ENCODE measurements at regions not wholly inside any gene's neighbourhood (a gene's known extent, or its start where the extent isn't known, plus 50 kb on each side); places are given as distances from the start of the nearest gene placed in this dataset.

DNA sequence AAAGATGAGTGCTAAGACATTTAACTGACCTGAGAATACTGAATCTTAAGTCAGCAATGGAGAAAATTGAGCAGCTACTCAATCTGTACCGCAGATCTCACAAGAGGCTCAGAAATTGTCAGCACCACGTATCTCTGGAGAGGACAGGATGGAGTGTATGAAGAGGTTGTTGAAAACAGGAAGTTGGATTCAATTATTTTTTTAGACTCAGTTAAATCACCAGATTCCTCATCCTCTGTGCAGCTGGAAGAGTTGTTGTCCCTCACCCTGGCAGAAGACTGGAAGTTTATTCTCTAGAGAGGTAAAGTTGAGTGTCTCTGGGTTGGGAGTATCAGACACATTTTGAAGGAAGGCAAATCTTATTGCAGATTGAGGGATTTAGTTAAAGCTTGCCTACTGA is 114.9 kb upstream of the NT5C1B start:
- H3K9me3 ChIP-seq: no peaks in the 10 kb centered on the region
- no peaks in the 10 kb centered on the region for H3K27me3 ChIP-seq
- DNase-seq: no peak
- H3K27ac ChIP-seq: no peak overlapping the region
- TF ChIP-seq CTCF (IDR thresholded peaks at IDR 0.05): no peak
- no peak for TF ChIP-seq POLR2A (IDR thresholded peaks at IDR 0.05)
- no peaks in the 10 kb centered on the region for H3K36me3 ChIP-seq
- WGBS (ENCODE audit: insufficient coverage, low coverage, low lambda C conversion rate, missing lambda C conversion rate): 58% methylated on average over 2 of the region's 2 CpGs
- intact Hi-C loops (cut with DNase I): no loop called here
- H3K4me3 ChIP-seq: no peak overlapping the region
- no peak for ATAC-seq
- H3K4me1 ChIP-seq: no peaks in the 10 kb centered on the region

DNA sequence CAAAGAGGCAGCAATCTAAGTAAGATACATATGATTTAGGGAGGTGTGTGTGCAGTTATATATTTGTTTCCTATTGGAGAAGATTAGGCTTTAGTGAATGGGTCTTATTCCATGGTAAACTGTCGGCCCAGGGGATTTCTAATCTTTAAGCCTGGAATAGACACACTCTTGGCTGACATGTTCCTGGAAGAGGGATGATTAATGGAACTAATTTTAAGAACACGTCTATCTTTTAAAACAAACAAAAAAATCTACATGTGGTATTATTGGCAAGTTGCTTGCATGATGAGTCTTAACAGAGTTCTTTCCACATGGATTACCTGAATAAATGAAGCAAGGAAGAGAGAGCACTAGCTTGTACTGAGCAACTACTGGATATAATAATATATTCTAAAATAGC is 114.2 kb upstream of the NT5C1B start:
- TF ChIP-seq POLR2A (IDR thresholded peaks at IDR 0.05) (no peak), CTCF (IDR thresholded peaks at IDR 0.05) (no peak)
- H3K27me3 ChIP-seq: no peaks in the 10 kb centered on the region
- 87% methylated on average over 2 of the region's 2 CpGs for WGBS (ENCODE audit: insufficient coverage, low coverage, low lambda C conversion rate, missing lambda C conversion rate)
- intact Hi-C loops (cut with DNase I): no loop called here
- H3K4me3 ChIP-seq: no peak overlapping the region
- no peak overlapping the region for H3K27ac ChIP-seq
- H3K9me3 ChIP-seq: no peaks in the 10 kb centered on the region
- DNase-seq: no peak
- no peaks in the 10 kb centered on the region for H3K36me3 ChIP-seq
- no peak for ATAC-seq
- no peaks in the 10 kb centered on the region for H3K4me1 ChIP-seq

- no peak for ATAC-seq
- H3K4me1 ChIP-seq: no peaks in the 10 kb centered on the region
- intact Hi-C loops (cut with DNase I): no loop called here
- no peak for DNase-seq
- no peaks in the 10 kb centered on the region for H3K9me3 ChIP-seq
- no peak overlapping the region for H3K4me3 ChIP-seq
- no peaks in the 10 kb centered on the region for H3K36me3 ChIP-seq
- no peaks in the 10 kb centered on the region for H3K27me3 ChIP-seq
- TF ChIP-seq CTCF (IDR thresholded peaks at IDR 0.05): no peak
- TF ChIP-seq POLR2A (IDR thresholded peaks at IDR 0.05): no peak
- no peak overlapping the region for H3K27ac ChIP-seq
These were observed 112.6 kb upstream of the NT5C1B start for GRCh38 chr2:18701981-18702380.

DNA sequence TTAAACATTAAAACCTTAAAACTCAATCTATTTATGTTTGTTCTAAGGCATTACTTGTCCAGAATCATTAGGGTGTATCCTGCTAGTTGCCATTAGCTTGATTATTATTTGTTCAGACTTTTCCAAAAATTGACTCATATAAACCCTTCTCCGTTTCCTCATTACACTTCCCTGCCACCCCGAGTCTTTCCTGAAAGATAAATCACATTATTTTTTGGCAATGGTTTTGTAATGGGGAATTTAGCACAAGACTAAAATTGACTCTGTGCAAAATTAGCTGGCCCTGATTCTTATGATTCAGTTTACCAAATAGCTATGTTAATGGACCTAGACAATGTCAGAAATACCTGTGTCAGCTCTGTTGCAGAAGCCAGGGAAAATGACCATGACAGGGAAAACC is 112.2 kb upstream of the NT5C1B start:
- intact Hi-C loops (cut with DNase I): no loop called here
- H3K4me1 ChIP-seq: no peaks in the 10 kb centered on the region
- H3K9me3 ChIP-seq: no peaks in the 10 kb centered on the region
- WGBS (ENCODE audit: insufficient coverage, low coverage, low lambda C conversion rate, missing lambda C conversion rate): 50% methylated on average over 2 of the region's 2 CpGs
- no peaks in the 10 kb centered on the region for H3K36me3 ChIP-seq
- ATAC-seq (no peak), DNase-seq (no peak)
- H3K27me3 ChIP-seq: no peaks in the 10 kb centered on the region
- no peak overlapping the region for H3K27ac ChIP-seq
- no peak overlapping the region for H3K4me3 ChIP-seq
- TF ChIP-seq POLR2A (IDR thresholded peaks at IDR 0.05) (no peak), CTCF (IDR thresholded peaks at IDR 0.05) (no peak)

DNA sequence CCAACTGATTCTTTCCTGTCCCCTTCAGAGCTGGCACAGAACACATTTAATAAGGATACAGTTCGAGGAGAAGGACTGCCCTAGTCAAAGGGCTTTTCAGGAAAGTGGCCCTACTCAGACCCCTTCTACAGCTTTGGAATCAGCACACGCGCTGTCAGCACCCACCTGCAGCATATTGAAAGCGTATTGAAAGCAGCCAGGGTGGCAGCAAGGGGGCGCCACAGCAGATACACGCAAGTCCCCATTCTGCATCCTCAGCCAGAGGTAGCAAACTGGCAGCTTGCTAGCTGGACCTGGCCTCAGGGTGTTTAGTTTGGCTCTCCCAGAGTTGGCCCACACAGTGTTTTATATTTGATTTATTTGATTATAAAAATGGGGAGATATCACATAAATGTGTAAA is 101.0 kb upstream of the NT5C1B start:
- intact Hi-C loops (cut with DNase I): no loop called here
- no peak for DNase-seq
- H3K9me3 ChIP-seq: no peaks in the 10 kb centered on the region
- H3K4me3 ChIP-seq: no peak overlapping the region
- no peak for ATAC-seq
- no peaks in the 10 kb centered on the region for H3K36me3 ChIP-seq
- no peak overlapping the region for H3K27ac ChIP-seq
- TF ChIP-seq CTCF (IDR thresholded peaks at IDR 0.05) (no peak), POLR2A (IDR thresholded peaks at IDR 0.05) (no peak)
- H3K4me1 ChIP-seq: no peaks in the 10 kb centered on the region
- no CpG with 5 or more reads among the region's 6 CpGs for WGBS (ENCODE audit: insufficient coverage, low coverage, low lambda C conversion rate, missing lambda C conversion rate)
- no peaks in the 10 kb centered on the region for H3K27me3 ChIP-seq
